ENCODE measurements at regions not wholly inside any gene's neighbourhood (a gene's known extent, or its start where the extent isn't known, plus 50 kb on each side); places are given as distances from the start of the nearest gene placed in this dataset.

DNA sequence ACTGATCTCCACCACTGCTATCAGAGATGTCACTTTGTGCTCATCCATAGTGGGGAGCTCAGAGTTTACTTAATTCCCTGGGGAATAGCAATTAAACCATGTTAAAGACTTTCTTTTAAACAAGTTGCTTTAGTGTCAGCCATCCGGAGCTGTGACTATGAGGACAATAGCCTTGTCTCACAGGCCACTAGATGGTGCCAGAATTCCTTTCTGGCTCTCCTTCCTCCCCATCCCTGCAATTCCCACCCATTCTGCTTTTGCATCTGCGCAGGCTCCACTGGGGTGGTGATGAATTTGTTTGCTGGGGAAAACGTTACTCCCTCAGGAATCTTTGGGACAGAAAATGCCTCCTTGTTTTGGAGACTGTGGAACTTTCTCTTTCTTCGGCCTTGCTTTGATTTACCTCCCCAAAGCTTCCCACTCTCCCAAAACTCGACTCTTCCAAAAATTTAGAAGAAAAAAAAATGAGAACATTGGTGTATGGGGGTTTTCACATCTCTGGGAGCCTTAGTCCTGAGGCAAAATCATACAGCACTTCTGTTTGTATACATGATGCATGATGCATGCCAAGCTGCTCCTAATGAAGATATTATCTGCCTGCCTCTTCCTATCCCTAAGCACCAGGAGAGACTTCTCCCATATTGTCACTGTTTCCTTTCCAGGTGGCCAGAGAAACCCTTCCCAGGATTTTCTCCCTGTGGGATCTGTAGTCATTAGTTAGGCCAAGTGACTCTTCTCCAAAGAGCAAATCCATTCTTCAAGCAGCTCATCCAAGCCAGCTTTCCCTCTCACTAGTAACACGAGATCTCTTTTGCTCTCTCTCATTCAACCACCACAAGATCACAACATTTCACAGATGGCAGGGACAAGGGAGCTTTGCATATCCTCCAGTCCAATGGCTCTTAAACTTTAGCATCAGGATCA, 466.1 kb downstream of the TLR4 start:
- TF ChIP-seq POLR2A (IDR thresholded peaks at IDR 0.05; ENCODE audit: low read depth, low read length) (no peak), PAX5 (IDR thresholded peaks at IDR 0.05; ENCODE audit: insufficient read depth, low read length, severe bottlenecking) (no peak), SPI1 (IDR thresholded peaks at IDR 0.05; ENCODE audit: low read depth, low read length) (no peak), TAF1 (IDR thresholded peaks at IDR 0.05; ENCODE audit: low read depth, low read length) (no peak), POLR2AphosphoS5 (IDR thresholded peaks at IDR 0.05; ENCODE audit: low read depth, low read length) (no peak)

Measured in GM12891 (cell line).